ENCODE measurements at regions not wholly inside any gene's neighbourhood (a gene's known extent, or its start where the extent isn't known, plus 50 kb on each side); places are given as distances from the start of the nearest gene placed in this dataset.

DNA sequence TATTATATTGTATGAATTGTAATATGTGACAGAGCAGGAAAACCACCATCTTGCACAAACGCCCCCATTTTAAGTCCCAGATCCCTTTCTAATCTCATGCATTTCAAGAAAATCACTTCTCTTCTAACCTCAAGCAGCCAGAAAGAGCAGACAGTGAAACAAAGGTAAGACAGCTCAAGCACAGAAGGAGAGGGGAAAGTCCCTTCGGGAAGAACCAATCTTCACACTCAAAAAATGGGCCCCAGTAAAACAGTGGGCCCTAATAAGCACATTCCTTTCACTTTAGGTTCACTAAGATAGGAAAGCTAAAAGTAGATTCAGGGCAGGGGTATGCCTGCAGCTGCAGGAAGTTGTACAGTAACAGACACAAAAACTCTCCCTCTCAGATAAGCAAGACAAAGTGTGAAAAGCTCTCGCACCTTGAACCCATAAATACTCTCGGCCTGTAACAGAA is 1268.7 kb downstream of the SI start:
- H3K36me3 ChIP-seq (ENCODE audit: insufficient read depth, low read length, poor library complexity, severe bottlenecking): no peaks in the 10 kb centered on the region
- BruUV-seq (replicated peaks): no TSS peak
- ChIA-PET CTCF (no interaction called here), POLR2A (ENCODE audit: low non-redundant PET) (no interaction called here)
- no peak for TF ChIP-seq EZH2 (IDR thresholded peaks at IDR 0.05; ENCODE audit: borderline replicate concordance, low read depth, low read length, poor library complexity, severe bottlenecking)
- TF ChIP-seq, protein P1, sequence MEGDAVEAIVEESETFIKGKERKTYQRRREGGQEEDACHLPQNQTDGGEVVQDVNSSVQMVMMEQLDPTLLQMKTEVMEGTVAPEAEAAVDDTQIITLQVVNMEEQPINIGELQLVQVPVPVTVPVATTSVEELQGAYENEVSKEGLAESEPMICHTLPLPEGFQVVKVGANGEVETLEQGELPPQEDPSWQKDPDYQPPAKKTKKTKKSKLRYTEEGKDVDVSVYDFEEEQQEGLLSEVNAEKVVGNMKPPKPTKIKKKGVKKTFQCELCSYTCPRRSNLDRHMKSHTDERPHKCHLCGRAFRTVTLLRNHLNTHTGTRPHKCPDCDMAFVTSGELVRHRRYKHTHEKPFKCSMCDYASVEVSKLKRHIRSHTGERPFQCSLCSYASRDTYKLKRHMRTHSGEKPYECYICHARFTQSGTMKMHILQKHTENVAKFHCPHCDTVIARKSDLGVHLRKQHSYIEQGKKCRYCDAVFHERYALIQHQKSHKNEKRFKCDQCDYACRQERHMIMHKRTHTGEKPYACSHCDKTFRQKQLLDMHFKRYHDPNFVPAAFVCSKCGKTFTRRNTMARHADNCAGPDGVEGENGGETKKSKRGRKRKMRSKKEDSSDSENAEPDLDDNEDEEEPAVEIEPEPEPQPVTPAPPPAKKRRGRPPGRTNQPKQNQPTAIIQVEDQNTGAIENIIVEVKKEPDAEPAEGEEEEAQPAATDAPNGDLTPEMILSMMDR (conservative IDR thresholded peaks at IDR 0.05; ENCODE audit: low read depth, low read length): no peak
- no peak overlapping the region for H3K27ac ChIP-seq (ENCODE audit: low read depth, low read length, poor library complexity, severe bottlenecking)
- intact Hi-C loops (cut with micrococcal nuclease; ENCODE audit: unreplicated experiment): no loop called here
- no peaks in the 10 kb centered on the region for H3K9me3 ChIP-seq (ENCODE audit: low read depth, low read length, poor library complexity, severe bottlenecking)
- H3K4me1 ChIP-seq (ENCODE audit: insufficient read depth, low read length, poor library complexity, severe bottlenecking): no peaks in the 10 kb centered on the region
- no peaks in the 10 kb centered on the region for H3K27me3 ChIP-seq (replicated peaks; ENCODE audit: insufficient read depth, low read depth, low read length, poor library complexity)
- no peak for DNase-seq (ENCODE audit: low spot score)
- H3K4me3 ChIP-seq (ENCODE audit: low read depth, low read length, poor library complexity, severe bottlenecking): no peak overlapping the region

DNA sequence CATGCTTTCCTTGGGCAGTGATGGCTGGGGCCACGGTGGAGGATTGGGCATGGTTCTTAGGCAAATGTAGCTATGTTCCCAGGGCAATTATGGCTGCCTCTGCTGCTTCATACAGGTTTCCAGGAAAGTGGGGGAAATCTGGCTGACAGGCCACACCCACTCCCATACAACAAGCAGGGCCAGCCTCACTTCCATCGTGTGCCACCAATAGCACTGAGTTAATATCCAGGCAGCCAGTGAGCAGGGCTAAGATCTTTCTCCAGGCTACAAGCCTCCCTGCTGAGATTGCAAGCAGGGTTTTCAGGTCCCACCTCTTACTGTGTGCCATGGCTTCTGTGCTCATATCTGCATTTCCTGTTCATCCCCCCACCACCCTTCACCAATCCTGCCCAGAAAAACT is 1291.9 kb downstream of the SI start:
- intact Hi-C loops (cut with micrococcal nuclease; ENCODE audit: unreplicated experiment): no loop called here
- CTCF ChIA-PET: no interaction called here
- DNase-seq (ENCODE audit: low spot score): peak; percentile 3

DNA sequence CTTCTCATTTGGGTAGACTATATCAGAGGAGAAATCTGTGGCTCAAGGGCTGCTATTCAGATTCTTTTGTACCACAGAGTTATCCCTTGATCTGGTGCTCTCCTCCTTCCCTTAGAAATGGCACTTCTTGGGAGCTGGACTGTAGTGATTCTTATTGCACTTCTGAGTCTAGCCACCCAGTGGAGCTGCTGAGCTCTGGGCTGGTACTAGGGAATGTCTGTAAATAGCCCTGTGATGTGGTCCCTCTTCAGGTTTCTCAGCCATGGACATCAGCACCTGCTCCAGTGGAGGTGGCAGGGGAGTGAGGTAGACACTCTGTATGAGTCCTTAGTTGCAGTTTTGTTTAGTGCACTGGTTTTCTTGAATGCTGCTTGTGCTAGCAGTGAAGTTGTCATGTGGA is 1292.6 kb downstream of the SI start:
- ChIA-PET POLR2A (ENCODE audit: low non-redundant PET) (no interaction called here), CTCF (no interaction called here)
- Histone ChIP-seq H3K27me3 (replicated peaks; ENCODE audit: insufficient read depth, low read depth, low read length, poor library complexity) (no peaks in the 10 kb centered on the region), H3K27ac (ENCODE audit: low read depth, low read length, poor library complexity, severe bottlenecking) (no peak overlapping the region), H3K9me3 (ENCODE audit: low read depth, low read length, poor library complexity, severe bottlenecking) (no peaks in the 10 kb centered on the region), H3K36me3 (ENCODE audit: insufficient read depth, low read length, poor library complexity, severe bottlenecking) (no peaks in the 10 kb centered on the region), H3K4me1 (ENCODE audit: insufficient read depth, low read length, poor library complexity, severe bottlenecking) (no peaks in the 10 kb centered on the region), H3K4me3 (ENCODE audit: low read depth, low read length, poor library complexity, severe bottlenecking) (no peak overlapping the region)
- BruUV-seq (replicated peaks): no TSS peak
- TF ChIP-seq EZH2 (IDR thresholded peaks at IDR 0.05; ENCODE audit: borderline replicate concordance, low read depth, low read length, poor library complexity, severe bottlenecking): no peak
- TF ChIP-seq, protein P1 (conservative IDR thresholded peaks at IDR 0.05; ENCODE audit: low read depth, low read length): peak; percentile 59
- peak; percentile 55 for DNase-seq (ENCODE audit: low spot score)
- intact Hi-C loops (cut with micrococcal nuclease; ENCODE audit: unreplicated experiment): no loop called here

More for the DNA sequence above, 1291.9 kb downstream of the SI start:
- Histone ChIP-seq H3K4me1 (ENCODE audit: insufficient read depth, low read length, poor library complexity, severe bottlenecking) (no peaks in the 10 kb centered on the region), H3K27me3 (replicated peaks; ENCODE audit: insufficient read depth, low read depth, low read length, poor library complexity) (no peaks in the 10 kb centered on the region), H3K27ac (ENCODE audit: low read depth, low read length, poor library complexity, severe bottlenecking) (no peak overlapping the region), H3K36me3 (ENCODE audit: insufficient read depth, low read length, poor library complexity, severe bottlenecking) (no peaks in the 10 kb centered on the region), H3K4me3 (ENCODE audit: low read depth, low read length, poor library complexity, severe bottlenecking) (no peak overlapping the region), H3K9me3 (ENCODE audit: low read depth, low read length, poor library complexity, severe bottlenecking) (no peaks in the 10 kb centered on the region)
- POLR2A ChIA-PET (ENCODE audit: low non-redundant PET): no interaction called here
- BruUV-seq (replicated peaks): no TSS peak
- TF ChIP-seq EZH2 (IDR thresholded peaks at IDR 0.05; ENCODE audit: borderline replicate concordance, low read depth, low read length, poor library complexity, severe bottlenecking): no peak
- TF ChIP-seq, protein P1 (conservative IDR thresholded peaks at IDR 0.05; ENCODE audit: low read depth, low read length): no peak

All from A673 (cell line).